Hepatic stellate cell (primary cell): ENCODE measurements at regions not wholly inside any gene's neighbourhood (a gene's known extent, or its start where the extent isn't known, plus 50 kb on each side); places are given as distances from the start of the nearest gene placed in this dataset.

ENCODE experiments used
- DNase-seq: peaks from one replicate; pipeline ENCODE4 v3.0.0; 2011; ENCODE audit warnings: low spot score

GRCh38 chr3:117079997-117080396, 370.4 kb downstream of the TUSC7 start:
- no peak for DNase-seq

GRCh38 chr3:117080872-117081271, 371.3 kb downstream of the TUSC7 start:
- DNase-seq = no peak

- DNase-seq = no peak
Measured at GRCh38 chr3:117084277-117084676, 374.7 kb downstream of the TUSC7 start.

- no peak for DNase-seq
Measured at GRCh38 chr3:117084739-117085270, 375.2 kb downstream of the TUSC7 start.

GRCh38 chr3:117091676-117092075, 382.1 kb downstream of the TUSC7 start:
- DNase-seq = no peak

- DNase-seq = no peak
Measured at GRCh38 chr3:117096549-117096948, 387.0 kb downstream of the TUSC7 start.

- DNase-seq = no peak
Measured at GRCh38 chr3:117097351-117097750, 387.8 kb downstream of the TUSC7 start.

GRCh38 chr3:117101697-117102096, 392.1 kb downstream of the TUSC7 start:
- no peak for DNase-seq

GRCh38 chr3:117102426-117102825, 392.8 kb downstream of the TUSC7 start:
- DNase-seq = no peak

- no peak for DNase-seq
Measured at GRCh38 chr3:117103675-117104074, 394.1 kb downstream of the TUSC7 start.

GRCh38 chr3:117104381-117104780, 394.8 kb downstream of the TUSC7 start:
- DNase-seq = no peak

GRCh38 chr3:117104792-117105191, 395.2 kb downstream of the TUSC7 start:
- peak; percentile 9 for DNase-seq

GRCh38 chr3:117105686-117106085, 396.1 kb downstream of the TUSC7 start:
- peak; percentile 27 for DNase-seq

- no peak for DNase-seq
Measured at GRCh38 chr3:117106396-117106795, 396.8 kb downstream of the TUSC7 start.

GRCh38 chr3:117107946-117108345, 398.4 kb downstream of the TUSC7 start:
- no peak for DNase-seq

- no peak for DNase-seq
Measured at GRCh38 chr3:117109178-117109577, 399.6 kb downstream of the TUSC7 start.

- DNase-seq = no peak
Measured at GRCh38 chr3:117114517-117115265, 405.1 kb downstream of the TUSC7 start.

GRCh38 chr3:117117188-117117936, 407.8 kb downstream of the TUSC7 start:
- DNase-seq = no peak

GRCh38 chr3:117118604-117119003, 409.0 kb downstream of the TUSC7 start:
- DNase-seq = peak; percentile 13

GRCh38 chr3:117120014-117120413, 410.4 kb downstream of the TUSC7 start:
- DNase-seq = no peak

- DNase-seq = no peak
Measured at GRCh38 chr3:117122609-117123008, 413.0 kb downstream of the TUSC7 start.

GRCh38 chr3:117126460-117126859, 416.9 kb downstream of the TUSC7 start:
- no peak for DNase-seq

- no peak for DNase-seq
Measured at GRCh38 chr3:117126946-117127546, 417.5 kb downstream of the TUSC7 start.
